A549 (cell line): ENCODE measurements at regions not wholly inside any gene's neighbourhood (a gene's known extent, or its start where the extent isn't known, plus 50 kb on each side); places are given as distances from the start of the nearest gene placed in this dataset.

ENCODE experiments used
- ATAC-seq, 2 experiments: fragments of 200-7000 bp in 1 of 2; fragments of >200 bp in 1 of 2; cut with Nextera tagmentation in 1 of 2; cut with Tn5 transposase in 1 of 2; 3 replicates each; pipeline versions ENCODE4 v1.8.0 to v1.9.1; 2018 to 2020; ENCODE audit warnings: mild to moderate bottlenecking in 1 of 2, moderate library complexity in 1 of 2
- CTCF ChIA-PET: fragments of 300-600 bp; sonication (Branson Sonifier 250); formaldehyde crosslinking; extraction: SDS; loops from one replicate; lab custom pipeline; 2021; ENCODE audit warnings: antibody characterized with exemption, inconsistent platforms; lab: Yijun Ruan, JAX
- POLR2A ChIA-PET: fragments of 350-600 bp; formaldehyde crosslinking; extraction: SDS; loops from one replicate; lab custom pipeline; 2021; ENCODE audit warnings: antibody characterized with exemption, inconsistent platforms; lab: Yijun Ruan, JAX
- DNase-seq, 2 experiments: peaks; one replicate each; pipeline versions ENCODE4 v3.0.0 to v3.0.0-alpha.2; 2011 to 2016; ENCODE audit warnings: low read depth in 1 of 2, low spot score in 1 of 2
- FAIRE-seq: peaks from 2 replicates; lab custom pipeline; 2011; peaks lifted over from hg19 to GRCh38; lab: Jason Lieb, UNC
- H3K27ac ChIP-seq, 2 experiments: fragments of >200 bp; sonication (Bioruptor Twin); formaldehyde crosslinking; 3 replicates each; pipeline ENCODE4 v1.5.1; 2016 to 2017
- H3K4me1 ChIP-seq: fragments of >200 bp; sonication (Bioruptor Twin); formaldehyde crosslinking; 3 replicates; pipeline ENCODE4 v1.6.1; 2016
- H3K4me2 ChIP-seq: fragments of >200 bp; sonication (Bioruptor Twin); formaldehyde crosslinking; 3 replicates; pipeline ENCODE4 v1.6.1; 2016
- H3K4me3 ChIP-seq: fragments of >200 bp; sonication (Bioruptor Twin); formaldehyde crosslinking; 3 replicates; pipeline ENCODE4 v1.5.1; 2016
- H3K9me3 ChIP-seq: fragments of >200 bp; sonication (Bioruptor Twin); formaldehyde crosslinking; 3 replicates; pipeline ENCODE4 v1.6.1; 2016
- CBX8 ChIP-seq: fragments of 200-600 bp; sonication (generic); IDR thresholded peaks from 2 replicates; pipeline ENCODE4 v1.6.1; 2016
- FOSL2 ChIP-seq, 2 experiments: fragments of 450-650 bp in 1 of 2; fragments of >200 bp in 1 of 2; sonication (Bioruptor Twin) in 1 of 2; formaldehyde crosslinking; IDR thresholded peaks; 2 replicates each; pipeline versions ENCODE4 v1.5.0 to v1.6.1; 2016 to 2020; ENCODE audit warnings: mild to moderate bottlenecking in 1 of 2, moderate library complexity in 1 of 2
- HEYL ChIP-seq: fragments of 250-450 bp; sonication (Bioruptor Pico); IDR thresholded peaks from 2 replicates; pipeline ENCODE4 v1.8.0; 2021; ENCODE audit warnings: mild to moderate bottlenecking, moderate library complexity
- HMGXB4 ChIP-seq: fragments of 250-450 bp; sonication (Bioruptor Pico); IDR thresholded peaks from 2 replicates; pipeline ENCODE4 v1.5.0; 2021; ENCODE audit warnings: mild to moderate bottlenecking, moderate library complexity, borderline replicate concordance
- HOXB13 ChIP-seq: fragments of 250-450 bp; sonication (Bioruptor Pico); IDR thresholded peaks from 2 replicates; pipeline ENCODE4 v1.5.0; 2020; ENCODE audit warnings: low read depth, mild to moderate bottlenecking, moderate library complexity
- JUN ChIP-seq, 2 experiments: fragments of >200 bp; sonication (Bioruptor Twin); formaldehyde crosslinking; IDR thresholded peaks; 2 replicates in 1 of 2; 3 replicates in 1 of 2; pipeline ENCODE4 v1.6.1; 2016 to 2017
- KDM1A ChIP-seq: fragments of 200-600 bp; sonication (generic); IDR thresholded peaks from 2 replicates; pipeline ENCODE4 v1.6.1; 2016; ENCODE audit warnings: low read depth, mild to moderate bottlenecking
- KDM5A ChIP-seq: fragments of 200-600 bp; sonication (generic); IDR thresholded peaks from 2 replicates; pipeline ENCODE4 v1.6.1; 2016; ENCODE audit warnings: antibody characterized with exemption, mild to moderate bottlenecking
- MAFK ChIP-seq: fragments of 450-650 bp; IDR thresholded peaks from 2 replicates; pipeline ENCODE4 v1.6.1; 2014; ENCODE audit not compliant: partially characterized antibody
- MAX ChIP-seq: IDR thresholded peaks from 2 replicates; pipeline ENCODE4 v1.6.1; 2012
- NFE2L2 ChIP-seq: fragments of 150-350 bp; conservative IDR thresholded peaks from 2 replicates; pipeline ENCODE4 v1.6.1; 2014; ENCODE audit warnings: low read length
- NPAS2 ChIP-seq: fragments of 250-450 bp; sonication (Bioruptor Pico); IDR thresholded peaks from 2 replicates; pipeline ENCODE4 v1.8.0; 2022; ENCODE audit warnings: mild to moderate bottlenecking, moderate library complexity, borderline replicate concordance
- POLR2AphosphoS2 ChIP-seq: conservative IDR thresholded peaks from 2 replicates; pipeline ENCODE4 v1.6.1; 2012; ENCODE audit warnings: low read length, improper control_type of control experiment, inconsistent platforms
- RAD21 ChIP-seq, 2 experiments: fragments of >200 bp in 1 of 2; sonication (Bioruptor Twin) in 1 of 2; formaldehyde crosslinking in 1 of 2; IDR thresholded peaks in 1 of 2; conservative IDR thresholded peaks in 1 of 2; 2 replicates in 1 of 2; 3 replicates in 1 of 2; pipeline ENCODE4 v1.6.1; 2012 to 2018; ENCODE audit warnings: inconsistent platforms in 1 of 2
- RARB ChIP-seq: fragments of 250-450 bp; sonication (Bioruptor Pico); IDR thresholded peaks from 2 replicates; pipeline ENCODE4 v1.8.0; 2021; ENCODE audit warnings: mild to moderate bottlenecking, moderate library complexity
- RFX5 ChIP-seq: fragments of 450-650 bp; IDR thresholded peaks from 2 replicates; pipeline ENCODE4 v1.7.1; 2014; ENCODE audit warnings: antibody characterized with exemption, mild to moderate bottlenecking, moderate library complexity
- TP53 ChIP-seq: fragments of 250-450 bp; sonication (Bioruptor Pico); IDR thresholded peaks from 2 replicates; pipeline ENCODE4 v1.5.0; 2021; ENCODE audit warnings: mild to moderate bottlenecking, moderate library complexity
- ZC3H11A ChIP-seq: fragments of 450-650 bp; IDR thresholded peaks from 2 replicates; pipeline ENCODE4 v1.6.1; 2014; ENCODE audit warnings: antibody characterized with exemption, mild to moderate bottlenecking
- WGBS: methylation state at CpG from one replicate; pipeline ENCODE4 v1.1.6; 2017; ENCODE audit errors: missing lambda C conversion rate; 5-methylcytosine and 5-hydroxymethylcytosine counted together
- TF ChIP-seq, protein P1 (sequence below): fragments of >200 bp; sonication (Bioruptor Twin); formaldehyde crosslinking; IDR thresholded peaks from 2 replicates; pipeline ENCODE4 v1.6.1; 2016

GRCh38 chr10:129285459-129285858 lies 181.6 kb upstream of the MGMT start:
- CTCF ChIA-PET = no interaction called here
- POLR2A ChIA-PET = no interaction called here

GRCh38 chr10:129288999-129289584 lies 177.9 kb upstream of the MGMT start:
- CTCF ChIA-PET = interaction anchor here (0.6 to 1.3 kb wide), 2 partner anchors 8 to 306 kb away, joined by 3 read pairs; no protein-coding TSS in a partner anchor
- WGBS = under 1% methylated on average over 6 of the region's 6 CpGs
- DNase-seq (no peak), ATAC-seq (no peak)
- H3K9me3 ChIP-seq = no peaks in the 10 kb centered on the region
- no peak overlapping the region for H3K4me3 ChIP-seq
- no peak overlapping the region for H3K4me2 ChIP-seq
- POLR2A ChIA-PET = no interaction called here
- TF ChIP-seq HEYL (CRISPR knock-in tag) (no peak), ZC3H11A (no peak), KDM1A (no peak)
- TF ChIP-seq, all 56 proteins: peak for 0
- Histone ChIP-seq H3K4me1 (no peaks in the 10 kb centered on the region), H3K27ac (no peak overlapping the region)
- FAIRE-seq = no peak

More at GRCh38 chr10:129285459-129285858, 181.6 kb upstream of the MGMT start:
- FAIRE-seq (no peak), DNase-seq (no peak), ATAC-seq (no peak)
- TF ChIP-seq RAD21 (conservative IDR thresholded peaks at IDR 0.05 in 1 of 2, IDR thresholded peaks at IDR 0.05 in 1 of 2) (no peak), HOXB13 (no peak), HMGXB4 (CRISPR knock-in tag) (no peak), NPAS2 (CRISPR knock-in tag) (no peak), HEYL (CRISPR knock-in tag) (no peak), FOSL2 (IDR thresholded peaks at IDR 0.05) (no peak), FOSL2 (CRISPR knock-in tag; IDR thresholded peaks at IDR 0.05) (no peak), KDM1A (no peak), KDM5A (no peak), MAFK (no peak), JUN (IDR thresholded peaks at IDR 0.05) (no peak), MAX (no peak), TP53 (CRISPR knock-in tag) (no peak)
- no peak overlapping the region for H3K4me2 ChIP-seq
- no peak overlapping the region for H3K4me3 ChIP-seq
- H3K27ac ChIP-seq = no peak overlapping the region
- 15% methylated on average over 5 of the region's 5 CpGs for WGBS
- H3K9me3 ChIP-seq = no peaks in the 10 kb centered on the region
- H3K4me1 ChIP-seq = no peaks in the 10 kb centered on the region

DNA sequence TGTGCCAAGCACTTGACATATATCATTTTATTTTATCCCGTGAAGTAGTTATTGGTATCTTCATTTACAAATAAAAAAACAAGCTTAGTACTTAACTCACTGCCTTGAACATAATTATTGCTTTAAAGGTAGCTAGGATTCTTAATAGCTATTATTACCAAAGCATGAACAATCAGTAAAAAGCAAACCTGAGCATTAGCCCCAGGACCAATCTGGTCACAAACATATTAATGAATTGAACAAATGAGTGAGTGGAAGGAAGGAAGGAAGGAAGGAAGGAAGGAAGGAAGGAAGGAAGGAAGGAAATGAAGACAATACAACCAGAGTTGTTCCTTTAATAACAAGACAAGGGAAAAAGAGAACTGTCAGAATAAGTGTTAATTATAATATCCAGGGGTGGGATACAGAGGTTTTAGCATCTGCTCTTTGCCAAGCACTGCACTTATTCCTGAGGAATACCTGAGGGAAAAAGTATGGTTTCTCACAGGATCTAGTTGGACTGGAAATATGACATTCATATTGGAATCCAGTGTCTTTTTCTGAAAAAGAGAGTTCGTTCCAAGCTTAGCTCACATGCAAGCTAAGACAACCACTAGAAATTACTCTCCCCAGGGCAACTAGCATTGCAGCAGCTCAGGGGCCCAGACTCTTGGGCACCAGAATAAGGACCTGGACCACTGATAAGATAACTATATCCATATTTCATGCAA lies 172.9 kb upstream of the MGMT start:
- Histone ChIP-seq H3K4me1 (no peaks in the 10 kb centered on the region), H3K9me3 (no peaks in the 10 kb centered on the region), H3K27ac (no peak overlapping the region), H3K4me3 (no peak overlapping the region), H3K4me2 (no peak overlapping the region)
- DNase-seq (no peak), ATAC-seq (no peak), FAIRE-seq (no peak)
- 0% methylated on average over 2 of the region's 2 CpGs for WGBS
- ChIA-PET POLR2A (no interaction called here), CTCF (interaction anchor here (0.7 kb wide), 1 partner anchor 495 kb away, joined by 4 read pairs; no protein-coding TSS in a partner anchor)
- TF ChIP-seq, protein P1, sequence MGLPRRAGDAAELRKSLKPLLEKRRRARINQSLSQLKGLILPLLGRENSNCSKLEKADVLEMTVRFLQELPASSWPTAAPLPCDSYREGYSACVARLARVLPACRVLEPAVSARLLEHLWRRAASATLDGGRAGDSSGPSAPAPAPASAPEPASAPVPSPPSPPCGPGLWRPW = no peak
- TF ChIP-seq RAD21 (conservative IDR thresholded peaks at IDR 0.05 in 1 of 2, IDR thresholded peaks at IDR 0.05 in 1 of 2) = no peak
- TF ChIP-seq NFE2L2 = no peak
- no peak for TF ChIP-seq RFX5
- no peak for TF ChIP-seq ZC3H11A
- TF ChIP-seq HEYL (CRISPR knock-in tag) = no peak
- no peak for TF ChIP-seq POLR2AphosphoS2
- TF ChIP-seq RARB (CRISPR knock-in tag) = no peak
- no peak for TF ChIP-seq CBX8
